Astrocyte of the hippocampus (primary cell): ENCODE measurements at regions not wholly inside any gene's neighbourhood (a gene's known extent, or its start where the extent isn't known, plus 50 kb on each side); places are given as distances from the start of the nearest gene placed in this dataset.

Experiments
- DNase-seq: peaks from one replicate; pipeline ENCODE4 v3.0.0; 2011; ENCODE audit warnings: low read depth, low spot score

DNA sequence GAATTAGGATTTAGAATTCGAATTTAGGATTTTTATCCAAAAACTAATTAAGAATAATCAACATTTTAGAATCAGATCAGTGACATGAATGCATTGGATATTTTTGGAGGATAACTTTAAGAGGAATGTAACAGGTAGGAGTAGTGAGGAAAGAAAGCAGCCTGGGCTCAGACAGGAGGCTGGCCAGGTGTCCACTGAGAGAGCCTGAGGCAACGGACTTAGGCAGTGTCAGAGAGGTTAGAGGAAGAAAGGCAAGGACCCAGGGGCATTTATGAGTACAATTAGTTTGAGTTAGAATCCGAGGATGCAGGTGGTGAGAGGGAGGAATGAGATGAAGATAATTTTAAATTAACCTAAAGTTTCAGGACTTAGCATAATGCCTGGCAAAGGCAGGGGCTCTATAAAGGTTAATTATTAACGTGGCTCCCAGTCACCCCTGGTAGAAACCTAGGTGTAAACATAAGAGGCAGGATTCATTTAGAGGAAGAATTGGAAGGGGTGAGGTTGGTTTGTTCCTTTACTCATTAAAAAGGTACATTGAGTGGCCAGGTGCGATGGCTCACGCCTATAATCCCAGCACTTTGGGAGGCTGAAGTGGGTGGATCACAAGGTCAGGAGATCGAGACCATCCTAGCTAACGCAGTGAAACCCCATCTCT is 507.1 kb downstream of the TMEM182 start:
- no peak for DNase-seq

DNA sequence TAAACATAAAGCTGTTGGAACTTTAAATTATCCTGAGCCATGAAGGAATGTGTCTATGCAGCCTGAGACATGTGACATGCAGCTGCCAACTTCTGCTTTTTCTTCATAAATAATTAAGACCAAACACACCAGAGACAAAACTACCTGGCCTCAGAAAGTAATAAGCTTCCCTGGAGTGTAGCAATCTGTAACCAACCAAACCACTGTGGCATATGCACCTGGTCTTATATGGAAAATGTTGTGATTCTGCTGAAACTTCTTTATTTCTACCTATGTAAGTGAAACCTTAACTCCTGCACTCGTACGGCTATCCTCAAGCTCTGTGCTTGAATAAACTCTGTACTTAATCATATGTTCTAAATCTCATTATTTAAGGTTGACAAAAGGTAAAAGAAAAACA is 515.0 kb downstream of the TMEM182 start:
- no peak for DNase-seq

- no peak for DNase-seq
Observed at GRCh38 chr2:103284750-103285149, 522.9 kb downstream of the TMEM182 start.

GRCh38 chr2:103285354-103285753 is 523.5 kb downstream of the TMEM182 start:
- DNase-seq: no peak

DNA sequence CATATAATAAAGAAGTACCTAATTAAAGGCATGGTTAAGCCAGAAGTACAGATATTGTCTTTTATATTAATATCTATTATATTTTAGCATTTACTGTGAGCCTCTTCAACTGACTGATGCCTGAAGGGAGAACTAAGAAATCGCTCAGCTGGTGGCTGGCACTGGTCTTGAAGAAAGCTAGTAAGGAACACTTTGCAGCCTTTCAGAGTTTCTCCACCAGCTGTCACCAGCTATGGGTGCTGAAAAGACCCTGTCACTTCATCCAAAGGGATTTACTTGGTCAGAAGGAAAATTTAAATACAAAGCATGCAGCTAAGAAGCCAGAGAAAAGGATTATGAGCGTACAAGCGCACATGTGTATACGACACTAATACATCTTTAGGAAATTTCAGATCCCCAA is 525.9 kb downstream of the TMEM182 start:
- DNase-seq: no peak

DNA sequence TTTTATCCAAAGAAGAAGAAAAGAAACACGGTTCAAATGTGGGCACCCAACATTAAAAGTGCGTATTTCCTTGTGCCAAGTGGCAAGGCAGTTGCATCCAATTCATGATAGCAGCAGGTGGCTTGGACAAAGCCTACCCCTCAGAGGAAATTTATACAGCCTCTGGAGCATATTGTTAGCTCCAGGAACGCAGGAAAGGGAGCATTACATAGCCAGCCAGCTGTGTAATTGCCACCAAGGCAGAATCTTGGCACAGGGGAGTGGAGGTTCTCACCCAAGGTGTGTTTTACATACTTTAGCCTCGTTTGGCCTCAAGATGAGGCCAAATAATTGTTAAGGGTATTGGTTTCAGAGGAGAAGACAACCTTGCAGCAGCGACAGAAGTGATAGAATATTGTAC is 526.9 kb downstream of the TMEM182 start:
- DNase-seq: peak; percentile 7

- peak; percentile 76 for DNase-seq
Observed at GRCh38 chr2:103289105-103289725, 527.4 kb downstream of the TMEM182 start.

GRCh38 chr2:103292573-103292972 is 530.7 kb downstream of the TMEM182 start:
- DNase-seq: peak; percentile 52

DNA sequence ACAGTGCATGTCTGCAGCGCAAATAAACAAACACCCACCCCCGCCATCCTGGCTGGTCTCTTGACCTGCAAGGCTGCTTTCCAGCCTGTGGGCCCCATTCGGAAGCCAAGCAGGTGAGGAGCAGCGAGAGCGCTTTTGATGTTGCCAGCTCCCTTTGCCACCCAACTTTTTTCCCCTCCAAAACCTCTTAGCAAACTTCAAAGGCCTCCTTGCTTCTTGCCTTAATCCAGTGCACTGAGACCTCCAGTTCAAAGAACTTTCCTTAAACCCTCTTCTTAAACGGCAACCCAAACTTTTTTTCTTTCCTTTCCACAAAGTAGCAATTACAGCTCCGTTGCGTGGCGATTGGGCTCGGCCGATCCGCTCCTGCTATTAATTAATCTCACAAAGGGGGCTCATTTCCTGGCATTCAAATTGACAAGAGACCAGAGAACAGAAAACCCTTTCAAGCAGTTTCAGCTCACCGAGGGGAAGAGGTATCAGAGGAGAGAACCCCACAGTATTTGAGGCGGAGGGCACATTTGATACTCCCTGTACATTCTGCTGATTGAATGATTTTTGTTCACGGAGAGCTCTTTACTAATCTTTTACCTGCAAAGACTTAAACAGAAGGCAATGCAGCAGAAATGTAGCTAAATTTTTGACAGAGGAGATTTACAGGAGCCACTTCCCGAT is 531.4 kb downstream of the TMEM182 start:
- DNase-seq: peak; percentile 39

GRCh38 chr2:103293742-103294077 is 531.9 kb downstream of the TMEM182 start:
- peak; percentile 41 for DNase-seq

DNA sequence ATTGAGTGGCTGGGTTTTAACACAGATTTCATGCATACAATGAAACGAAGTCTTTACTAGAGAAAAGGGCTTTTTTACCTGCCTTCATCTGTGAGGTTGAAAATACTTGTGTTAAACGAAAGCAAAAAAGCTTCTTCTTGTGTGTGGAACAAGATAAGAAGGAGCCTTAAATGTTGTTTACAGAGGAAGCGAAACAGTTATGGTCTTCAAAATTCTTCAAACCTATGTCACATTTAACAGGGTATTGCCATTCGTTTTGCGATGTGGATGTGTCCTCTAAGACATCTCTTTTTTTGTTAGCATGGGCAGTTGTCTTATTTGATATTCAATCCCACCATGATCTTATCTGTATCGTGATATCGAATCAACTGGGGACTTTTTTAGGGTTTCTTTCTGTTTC is 532.6 kb downstream of the TMEM182 start:
- DNase-seq: peak; percentile 9

DNA sequence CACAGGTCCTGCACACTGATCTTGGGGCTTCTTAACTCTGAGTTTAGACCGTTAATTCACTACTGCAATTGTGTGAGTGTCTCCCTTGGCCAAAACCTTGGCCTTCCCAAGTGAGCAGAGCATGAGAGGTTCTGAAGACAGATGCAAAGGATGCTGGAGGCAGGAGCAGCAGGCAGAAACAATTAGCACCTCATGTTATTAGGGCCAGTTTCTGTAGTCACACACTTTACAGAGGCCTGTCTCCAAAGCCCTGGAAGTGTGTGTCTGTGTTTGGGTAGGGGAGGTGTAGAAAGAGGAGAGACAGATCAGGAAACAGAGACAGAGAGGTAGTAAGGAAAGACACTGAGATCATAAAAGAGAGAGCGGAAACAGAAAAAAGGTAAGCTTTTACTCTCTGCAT is 533.8 kb downstream of the TMEM182 start:
- DNase-seq: no peak

DNA sequence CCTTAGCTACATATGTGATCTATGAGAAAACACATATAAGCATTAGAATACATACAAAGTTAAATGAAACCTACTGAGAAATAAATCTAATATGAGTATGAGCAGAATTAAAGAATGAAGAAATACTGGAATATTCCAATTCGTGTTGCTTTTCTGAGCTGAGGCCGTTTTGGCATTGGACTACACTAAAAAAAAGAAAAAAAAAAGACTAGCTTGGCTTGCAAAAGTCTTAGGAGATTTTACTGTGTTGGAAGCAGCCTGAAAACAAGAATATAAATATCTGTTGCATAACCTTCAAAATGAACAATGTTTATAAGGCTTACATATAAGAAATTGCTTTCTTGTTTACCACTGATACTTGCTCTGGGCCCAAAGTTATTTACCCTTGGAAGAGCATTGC is 562.8 kb downstream of the TMEM182 start:
- no peak for DNase-seq

GRCh38 chr2:103327386-103327785 is 565.6 kb downstream of the TMEM182 start:
- DNase-seq: no peak

DNA sequence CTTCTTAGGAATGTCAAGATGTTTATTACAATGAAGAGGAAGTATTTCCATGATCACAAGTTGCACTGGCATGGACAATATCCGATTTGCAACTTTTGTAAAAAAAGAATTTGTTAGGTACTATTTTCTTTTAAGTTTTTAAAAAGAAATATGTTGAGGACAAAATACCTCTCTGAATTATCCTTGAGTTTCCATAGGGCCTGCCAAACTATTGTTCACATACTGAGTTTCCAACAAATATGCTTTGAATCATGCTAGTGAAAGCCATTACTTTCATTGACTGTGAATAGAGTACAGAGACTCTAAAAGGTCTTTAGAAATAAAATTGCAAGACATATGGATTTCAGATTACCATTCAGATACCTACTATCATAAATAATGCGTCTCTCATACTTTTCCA is 566.1 kb downstream of the TMEM182 start:
- no peak for DNase-seq

DNA sequence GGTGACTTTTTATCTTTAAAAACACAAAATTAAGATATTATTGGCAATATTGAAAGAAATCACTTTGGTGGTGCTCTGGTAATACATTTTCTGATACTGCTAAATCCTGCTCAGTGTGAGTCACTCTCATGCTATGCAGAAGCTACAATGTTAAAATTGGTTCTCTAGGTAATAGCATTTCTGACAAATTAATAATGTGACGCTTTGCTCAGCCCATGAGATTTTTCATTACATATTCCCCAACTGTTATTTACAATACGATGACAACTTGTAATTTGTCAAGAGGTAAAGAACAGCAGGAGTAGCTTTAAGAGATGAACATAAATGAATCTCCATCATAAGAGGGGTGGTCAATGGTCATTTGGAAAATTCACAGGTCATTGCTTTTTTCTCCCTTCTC is 573.6 kb downstream of the TMEM182 start:
- DNase-seq: peak; percentile 1

DNA sequence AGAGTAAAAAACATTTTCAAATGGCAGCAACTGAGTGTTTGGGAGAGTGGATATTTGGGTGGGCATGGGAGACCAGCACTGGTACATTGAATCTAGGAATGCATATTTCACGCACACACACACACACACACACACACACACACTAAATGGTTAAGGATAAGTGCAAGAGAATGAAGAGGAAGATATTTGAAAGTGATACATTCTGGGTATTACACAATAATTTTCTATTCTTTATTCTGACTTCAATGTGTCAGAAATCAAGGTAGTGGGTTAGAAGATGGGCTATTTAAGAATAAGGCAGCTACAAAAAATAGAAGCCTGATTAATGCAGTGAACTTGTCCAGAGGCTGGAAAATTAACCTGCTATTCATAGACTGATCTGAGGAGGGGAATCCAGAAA is 577.0 kb downstream of the TMEM182 start:
- no peak for DNase-seq

- DNase-seq: peak; percentile 1
Observed at GRCh38 chr2:103346780-103347179, 584.9 kb downstream of the TMEM182 start.

GRCh38 chr2:103353774-103354173 is 591.9 kb downstream of the TMEM182 start:
- no peak for DNase-seq

DNA sequence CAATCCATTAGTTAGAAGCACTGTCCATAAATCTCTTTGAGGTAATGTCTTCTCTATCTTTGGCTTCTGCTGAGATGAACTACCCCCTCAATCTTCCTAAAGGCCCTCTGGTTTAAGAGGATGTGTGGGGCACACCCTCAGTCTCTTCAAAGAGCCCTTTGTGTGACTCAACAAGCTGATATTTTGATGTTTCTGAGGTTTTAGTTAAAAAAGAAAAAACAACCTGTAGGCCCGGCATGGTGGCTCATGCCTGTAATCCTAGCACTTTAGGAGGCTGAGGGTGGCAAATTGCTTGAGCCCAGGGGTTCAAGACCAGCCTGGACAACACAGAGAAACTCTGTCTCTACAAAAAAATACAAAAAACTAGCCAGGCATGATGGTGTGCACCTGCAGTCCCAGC is 593.5 kb downstream of the TMEM182 start:
- DNase-seq: no peak

DNA sequence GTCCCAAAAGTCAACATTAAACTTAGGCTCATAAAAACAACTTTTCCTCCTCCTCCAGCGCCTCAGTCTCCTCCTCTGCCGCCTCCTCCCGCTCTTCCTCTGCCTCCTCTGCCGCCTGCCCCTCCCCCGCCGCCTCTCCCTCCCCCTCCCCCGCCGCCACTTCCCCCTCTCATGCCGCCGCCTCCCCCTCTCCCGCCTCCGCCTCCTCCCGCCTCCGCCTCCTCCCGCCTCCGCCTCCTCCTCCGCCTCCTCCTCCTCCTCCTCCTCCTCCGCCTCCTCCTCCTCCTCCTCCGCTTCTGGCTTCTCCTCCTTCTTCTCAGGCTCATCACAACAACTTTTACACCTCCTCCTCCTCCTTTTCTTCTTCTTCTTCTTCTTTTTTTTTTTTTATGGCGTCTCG is 599.9 kb downstream of the TMEM182 start:
- no peak for DNase-seq

- no peak for DNase-seq
Observed at GRCh38 chr2:103363639-103364038, 601.8 kb downstream of the TMEM182 start.

DNA sequence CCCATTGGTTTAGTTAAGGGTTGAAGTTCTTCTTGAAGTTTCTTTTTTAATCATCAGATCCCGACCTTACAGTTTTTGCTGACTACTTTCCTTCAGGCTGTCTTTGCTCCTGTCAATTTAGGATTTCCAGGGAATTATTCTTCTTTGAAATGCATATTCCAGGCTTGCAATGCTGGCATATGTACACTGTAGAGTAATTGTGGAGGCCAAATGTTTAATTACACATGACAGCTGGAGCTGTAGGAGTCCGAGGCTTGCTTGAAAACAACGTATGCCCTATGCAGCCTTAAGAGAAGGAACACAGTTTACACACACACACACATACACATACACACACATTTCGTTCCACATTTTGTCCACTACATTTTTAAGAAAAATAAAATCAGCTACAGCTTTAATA is 602.3 kb downstream of the TMEM182 start:
- no peak for DNase-seq
